ENCODE measurements at regions not wholly inside any gene's neighbourhood (a gene's known extent, or its start where the extent isn't known, plus 50 kb on each side); places are given as distances from the start of the nearest gene placed in this dataset.

DNA sequence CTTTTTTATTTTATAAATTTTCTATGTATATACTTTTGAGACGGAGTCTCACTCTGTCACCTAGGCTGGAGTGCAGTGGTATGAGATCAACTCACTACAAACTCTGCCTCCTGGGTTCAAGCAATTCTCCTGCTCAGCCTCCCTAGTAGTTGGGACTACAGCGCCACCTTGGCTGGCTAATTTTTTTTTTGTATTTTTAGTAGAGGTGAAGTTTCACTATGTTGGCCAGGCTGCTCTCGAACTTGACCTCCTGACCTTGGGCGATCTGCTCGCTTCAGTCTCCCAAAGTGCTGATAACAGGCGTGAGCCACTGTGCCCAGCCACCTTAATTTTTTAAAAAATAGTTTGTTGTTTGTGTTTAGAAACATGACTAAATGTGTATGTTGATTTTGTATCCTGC is 76.6 kb downstream of the FBXO4 start:
- TF ChIP-seq GABPB1 (CRISPR knock-in tag; IDR thresholded peaks at IDR 0.05) = no peak
- TF ChIP-seq, protein P1, sequence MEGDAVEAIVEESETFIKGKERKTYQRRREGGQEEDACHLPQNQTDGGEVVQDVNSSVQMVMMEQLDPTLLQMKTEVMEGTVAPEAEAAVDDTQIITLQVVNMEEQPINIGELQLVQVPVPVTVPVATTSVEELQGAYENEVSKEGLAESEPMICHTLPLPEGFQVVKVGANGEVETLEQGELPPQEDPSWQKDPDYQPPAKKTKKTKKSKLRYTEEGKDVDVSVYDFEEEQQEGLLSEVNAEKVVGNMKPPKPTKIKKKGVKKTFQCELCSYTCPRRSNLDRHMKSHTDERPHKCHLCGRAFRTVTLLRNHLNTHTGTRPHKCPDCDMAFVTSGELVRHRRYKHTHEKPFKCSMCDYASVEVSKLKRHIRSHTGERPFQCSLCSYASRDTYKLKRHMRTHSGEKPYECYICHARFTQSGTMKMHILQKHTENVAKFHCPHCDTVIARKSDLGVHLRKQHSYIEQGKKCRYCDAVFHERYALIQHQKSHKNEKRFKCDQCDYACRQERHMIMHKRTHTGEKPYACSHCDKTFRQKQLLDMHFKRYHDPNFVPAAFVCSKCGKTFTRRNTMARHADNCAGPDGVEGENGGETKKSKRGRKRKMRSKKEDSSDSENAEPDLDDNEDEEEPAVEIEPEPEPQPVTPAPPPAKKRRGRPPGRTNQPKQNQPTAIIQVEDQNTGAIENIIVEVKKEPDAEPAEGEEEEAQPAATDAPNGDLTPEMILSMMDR (IDR thresholded peaks at IDR 0.05) = no peak
- TF ChIP-seq OVOL2 (CRISPR knock-in tag; IDR thresholded peaks at IDR 0.05; ENCODE audit: borderline replicate concordance) = no peak
- TF ChIP-seq ZNF396 (CRISPR knock-in tag; IDR thresholded peaks at IDR 0.05; ENCODE audit: borderline replicate concordance) = no peak
- TF ChIP-seq, protein P2, sequence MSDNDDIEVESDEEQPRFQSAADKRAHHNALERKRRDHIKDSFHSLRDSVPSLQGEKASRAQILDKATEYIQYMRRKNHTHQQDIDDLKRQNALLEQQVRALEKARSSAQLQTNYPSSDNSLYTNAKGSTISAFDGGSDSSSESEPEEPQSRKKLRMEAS (CRISPR knock-in tag; IDR thresholded peaks at IDR 0.05) = no peak
- TF ChIP-seq, protein P3, sequence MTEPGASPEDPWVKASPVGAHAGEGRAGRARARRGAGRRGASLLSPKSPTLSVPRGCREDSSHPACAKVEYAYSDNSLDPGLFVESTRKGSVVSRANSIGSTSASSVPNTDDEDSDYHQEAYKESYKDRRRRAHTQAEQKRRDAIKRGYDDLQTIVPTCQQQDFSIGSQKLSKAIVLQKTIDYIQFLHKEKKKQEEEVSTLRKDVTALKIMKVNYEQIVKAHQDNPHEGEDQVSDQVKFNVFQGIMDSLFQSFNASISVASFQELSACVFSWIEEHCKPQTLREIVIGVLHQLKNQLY (CRISPR knock-in tag; IDR thresholded peaks at IDR 0.05) = no peak
- TF ChIP-seq NFYB (CRISPR knock-in tag; conservative IDR thresholded peaks at IDR 0.05; ENCODE audit: low read depth) = no peak
